Urinary bladder (tissue), 3 donors: ENCODE measurements at regions not wholly inside any gene's neighbourhood (a gene's known extent, or its start where the extent isn't known, plus 50 kb on each side); places are given as distances from the start of the nearest gene placed in this dataset.

Source experiments
- DNase-seq: peaks from one replicate; pipeline ENCODE4 v3.0.0-alpha.2; 2015; ENCODE audit errors: extremely low spot score
- H3K27ac ChIP-seq: one replicate; pipeline ENCODE4 v1.5.1; 2013; ENCODE audit warnings: low read depth, mild to moderate bottlenecking, moderate library complexity
- H3K36me3 ChIP-seq: one replicate; pipeline ENCODE4 v1.6.1; 2013; ENCODE audit warnings: mild to moderate bottlenecking, moderate library complexity; ENCODE audit not compliant: insufficient read depth
- H3K4me1 ChIP-seq: one replicate; pipeline ENCODE4 v1.6.1; 2013; ENCODE audit warnings: mild to moderate bottlenecking, moderate library complexity; ENCODE audit not compliant: insufficient read depth
- H3K4me3 ChIP-seq: one replicate; pipeline ENCODE4 v1.5.1; 2013; ENCODE audit warnings: low read depth, low read length
- WGBS: extraction: QIAGEN DNeasy Blood & Tissue Kit; methylation state at CpG from one replicate; pipeline ENCODE4 v1.1.7; 2013; 5-methylcytosine and 5-hydroxymethylcytosine counted together
- donor health status: healthy with polysubstance abuse.
- donor health status: healthy.

- DNase-seq, result no peak
- WGBS, result 70% methylated on average over 5 of the region's 5 CpGs
- Histone ChIP-seq H3K4me1 (no peaks in the 10 kb centered on the region), H3K36me3 (no peaks in the 10 kb centered on the region), H3K27ac (no peak overlapping the region), H3K4me3 (no peak overlapping the region)
These were observed 346.0 kb downstream of the PMP22 start for GRCh38 chr17:14919094-14919493.

- no peaks in the 10 kb centered on the region for H3K36me3 ChIP-seq
- no peak overlapping the region for H3K27ac ChIP-seq
- no peak overlapping the region for H3K4me3 ChIP-seq
- 31% methylated on average over 4 of the region's 4 CpGs for WGBS
- DNase-seq, result no peak
- H3K4me1 ChIP-seq, result no peaks in the 10 kb centered on the region
These were observed 346.6 kb downstream of the PMP22 start for GRCh38 chr17:14918540-14918939.

GRCh38 chr17:14910916-14911315 lies 354.2 kb downstream of the PMP22 start:
- Histone ChIP-seq H3K4me1 (no peaks in the 10 kb centered on the region), H3K4me3 (no peak overlapping the region), H3K27ac (no peak overlapping the region), H3K36me3 (no peaks in the 10 kb centered on the region)
- DNase-seq, result no peak
- WGBS, result 94% methylated on average over 1 of the region's 1 CpG

GRCh38 chr17:14904386-14904785 lies 360.7 kb downstream of the PMP22 start:
- DNase-seq, result no peak
- Histone ChIP-seq H3K27ac (no peak overlapping the region), H3K4me1 (no peaks in the 10 kb centered on the region), H3K36me3 (no peaks in the 10 kb centered on the region), H3K4me3 (no peak overlapping the region)
- 44% methylated on average over 4 of the region's 4 CpGs for WGBS

GRCh38 chr17:14903854-14904253 lies 361.3 kb downstream of the PMP22 start:
- 22% methylated on average over 1 of the region's 1 CpG for WGBS
- Histone ChIP-seq H3K4me1 (no peaks in the 10 kb centered on the region), H3K4me3 (no peak overlapping the region), H3K36me3 (no peaks in the 10 kb centered on the region), H3K27ac (no peak overlapping the region)
- DNase-seq, result no peak

- DNase-seq, result no peak
- H3K36me3 ChIP-seq, result no peaks in the 10 kb centered on the region
- no peak overlapping the region for H3K4me3 ChIP-seq
- H3K27ac ChIP-seq, result no peak overlapping the region
- no peaks in the 10 kb centered on the region for H3K4me1 ChIP-seq
These were observed 362.3 kb downstream of the PMP22 start for GRCh38 chr17:14902803-14903202.

- H3K4me3 ChIP-seq, result no peak overlapping the region
- 90% methylated on average over 3 of the region's 3 CpGs for WGBS
- H3K4me1 ChIP-seq, result no peaks in the 10 kb centered on the region
- H3K36me3 ChIP-seq, result no peaks in the 10 kb centered on the region
- no peak overlapping the region for H3K27ac ChIP-seq
- DNase-seq, result no peak
These were observed 362.8 kb downstream of the PMP22 start for GRCh38 chr17:14902297-14902696.

GRCh38 chr17:14901376-14901775 lies 363.8 kb downstream of the PMP22 start:
- no peak overlapping the region for H3K27ac ChIP-seq
- H3K4me3 ChIP-seq, result no peak overlapping the region
- 89% methylated on average over 2 of the region's 2 CpGs for WGBS
- no peaks in the 10 kb centered on the region for H3K4me1 ChIP-seq
- no peak for DNase-seq
- H3K36me3 ChIP-seq, result no peaks in the 10 kb centered on the region

GRCh38 chr17:14886200-14886739 lies 378.9 kb downstream of the PMP22 start:
- 95% methylated on average over 2 of the region's 2 CpGs for WGBS
- H3K27ac ChIP-seq, result no peak overlapping the region
- no peaks in the 10 kb centered on the region for H3K4me1 ChIP-seq
- no peak overlapping the region for H3K4me3 ChIP-seq
- no peaks in the 10 kb centered on the region for H3K36me3 ChIP-seq
- DNase-seq, result no peak

GRCh38 chr17:14882131-14882530 lies 383.0 kb downstream of the PMP22 start:
- no peaks in the 10 kb centered on the region for H3K36me3 ChIP-seq
- no peaks in the 10 kb centered on the region for H3K4me1 ChIP-seq
- H3K4me3 ChIP-seq, result no peak overlapping the region
- no peak overlapping the region for H3K27ac ChIP-seq
- DNase-seq, result no peak

GRCh38 chr17:14875557-14876412 lies 389.3 kb downstream of the PMP22 start:
- H3K4me1 ChIP-seq, result no peaks in the 10 kb centered on the region
- DNase-seq, result no peak
- no peak overlapping the region for H3K4me3 ChIP-seq
- WGBS, result 91% methylated on average over 5 of the region's 5 CpGs
- H3K36me3 ChIP-seq, result no peaks in the 10 kb centered on the region
- no peak overlapping the region for H3K27ac ChIP-seq

GRCh38 chr17:14873996-14874395 lies 391.1 kb downstream of the PMP22 start:
- 43% methylated on average over 4 of the region's 4 CpGs for WGBS
- H3K4me1 ChIP-seq, result no peaks in the 10 kb centered on the region

GRCh38 chr17:14873540-14873939 lies 391.6 kb downstream of the PMP22 start:
- H3K27ac ChIP-seq, result no peak overlapping the region
- H3K36me3 ChIP-seq, result no peaks in the 10 kb centered on the region
- 91% methylated on average over 3 of the region's 3 CpGs for WGBS
- no peaks in the 10 kb centered on the region for H3K4me1 ChIP-seq
- H3K4me3 ChIP-seq, result no peak overlapping the region
- no peak for DNase-seq

More at GRCh38 chr17:14873996-14874395, 391.1 kb downstream of the PMP22 start:
- H3K36me3 ChIP-seq, result no peaks in the 10 kb centered on the region
- DNase-seq, result no peak
- H3K27ac ChIP-seq, result no peak overlapping the region
- no peak overlapping the region for H3K4me3 ChIP-seq

- Histone ChIP-seq H3K4me1 (no peaks in the 10 kb centered on the region), H3K36me3 (no peaks in the 10 kb centered on the region), H3K27ac (no peak overlapping the region), H3K4me3 (no peak overlapping the region)
- no peak for DNase-seq
- 52% methylated on average over 2 of the region's 2 CpGs for WGBS
These were observed 393.2 kb downstream of the PMP22 start for GRCh38 chr17:14871921-14872320.
